BE2C (cell line): ENCODE measurements at regions not wholly inside any gene's neighbourhood (a gene's known extent, or its start where the extent isn't known, plus 50 kb on each side); places are given as distances from the start of the nearest gene placed in this dataset.

Experiments
- DNase-seq: peaks from one replicate; pipeline ENCODE4 v3.0.0-alpha.2; 2020
- H3K27me3 ChIP-seq: fragments of 250-450 bp; sonication (Bioruptor Pico); 2 replicates; pipeline ENCODE4 v1.5.1; 2020; ENCODE audit warnings: mild to moderate bottlenecking
- H3K36me3 ChIP-seq: fragments of 250-450 bp; sonication (Bioruptor Pico); 2 replicates; pipeline ENCODE4 v1.5.1; 2020; ENCODE audit warnings: mild to moderate bottlenecking
- H3K4me1 ChIP-seq: fragments of 250-450 bp; sonication (Bioruptor Pico); 2 replicates; pipeline ENCODE4 v1.5.1; 2020
- H3K4me3 ChIP-seq: 2 replicates; pipeline ENCODE4 v1.5.1; 2011; ENCODE audit warnings: low read depth, low read length
- H3K9me3 ChIP-seq: fragments of 250-450 bp; sonication (Bioruptor Pico); 2 replicates; pipeline ENCODE4 v1.5.1; 2020
- TF ChIP-seq, protein P1 (sequence below): IDR thresholded peaks from 2 replicates; pipeline ENCODE4 v1.5.1; 2012; ENCODE audit warnings: mild to moderate bottlenecking, low read depth, low read length

DNA sequence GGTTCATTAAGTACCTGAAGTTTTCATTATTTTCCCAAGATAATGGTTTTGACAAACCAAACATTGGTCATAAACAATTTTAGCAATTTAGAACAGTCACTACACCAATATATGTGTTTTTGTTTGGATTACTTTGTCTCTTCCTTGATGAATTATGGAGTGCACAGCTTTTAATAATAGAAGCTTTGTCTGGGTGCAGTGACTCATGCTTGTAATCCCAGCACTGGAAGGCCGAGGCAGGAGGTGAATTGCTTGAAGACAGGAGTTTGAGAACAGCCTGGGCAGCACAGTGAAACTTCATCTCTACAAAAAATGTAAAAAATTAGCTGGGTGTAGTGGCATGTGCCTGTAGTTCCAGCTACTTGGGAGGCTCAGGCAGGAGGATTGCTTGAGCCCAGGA, 89.4 kb upstream of the ANKEF1 start:
- H3K4me1 ChIP-seq: no peaks in the 10 kb centered on the region
- peaks cover 17% of the 10 kb centered on the region for H3K27me3 ChIP-seq
- H3K9me3 ChIP-seq: no peaks in the 10 kb centered on the region
- TF ChIP-seq, protein P1, sequence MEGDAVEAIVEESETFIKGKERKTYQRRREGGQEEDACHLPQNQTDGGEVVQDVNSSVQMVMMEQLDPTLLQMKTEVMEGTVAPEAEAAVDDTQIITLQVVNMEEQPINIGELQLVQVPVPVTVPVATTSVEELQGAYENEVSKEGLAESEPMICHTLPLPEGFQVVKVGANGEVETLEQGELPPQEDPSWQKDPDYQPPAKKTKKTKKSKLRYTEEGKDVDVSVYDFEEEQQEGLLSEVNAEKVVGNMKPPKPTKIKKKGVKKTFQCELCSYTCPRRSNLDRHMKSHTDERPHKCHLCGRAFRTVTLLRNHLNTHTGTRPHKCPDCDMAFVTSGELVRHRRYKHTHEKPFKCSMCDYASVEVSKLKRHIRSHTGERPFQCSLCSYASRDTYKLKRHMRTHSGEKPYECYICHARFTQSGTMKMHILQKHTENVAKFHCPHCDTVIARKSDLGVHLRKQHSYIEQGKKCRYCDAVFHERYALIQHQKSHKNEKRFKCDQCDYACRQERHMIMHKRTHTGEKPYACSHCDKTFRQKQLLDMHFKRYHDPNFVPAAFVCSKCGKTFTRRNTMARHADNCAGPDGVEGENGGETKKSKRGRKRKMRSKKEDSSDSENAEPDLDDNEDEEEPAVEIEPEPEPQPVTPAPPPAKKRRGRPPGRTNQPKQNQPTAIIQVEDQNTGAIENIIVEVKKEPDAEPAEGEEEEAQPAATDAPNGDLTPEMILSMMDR: no peak
- H3K36me3 ChIP-seq: no peaks in the 10 kb centered on the region
- DNase-seq: no peak
- no peak overlapping the region for H3K4me3 ChIP-seq

DNA sequence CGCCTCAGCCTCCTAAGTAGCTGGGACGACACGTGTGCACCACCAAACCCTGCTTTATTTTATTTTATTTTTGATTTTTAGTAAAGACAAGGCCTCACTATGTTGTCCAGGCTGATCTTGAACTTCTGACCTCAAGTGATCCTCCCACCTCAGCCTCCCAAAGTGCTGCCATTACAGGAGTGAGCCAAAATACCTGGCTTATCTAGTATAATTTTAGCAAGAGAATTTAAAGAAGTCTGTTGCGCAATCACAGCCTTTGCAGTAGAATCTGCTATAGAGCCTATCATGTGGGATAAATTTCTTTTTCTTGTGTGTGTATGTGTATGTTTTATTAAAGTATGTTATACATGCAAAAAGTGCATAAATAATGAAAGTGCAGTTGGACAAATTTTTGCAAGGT, 92.1 kb upstream of the ANKEF1 start:
- no peak for DNase-seq
- TF ChIP-seq, protein P1: no peak
- Histone ChIP-seq H3K9me3 (no peaks in the 10 kb centered on the region), H3K4me1 (no peaks in the 10 kb centered on the region), H3K4me3 (no peak overlapping the region), H3K36me3 (no peaks in the 10 kb centered on the region), H3K27me3 (peaks cover 33% of the 10 kb centered on the region)

DNA sequence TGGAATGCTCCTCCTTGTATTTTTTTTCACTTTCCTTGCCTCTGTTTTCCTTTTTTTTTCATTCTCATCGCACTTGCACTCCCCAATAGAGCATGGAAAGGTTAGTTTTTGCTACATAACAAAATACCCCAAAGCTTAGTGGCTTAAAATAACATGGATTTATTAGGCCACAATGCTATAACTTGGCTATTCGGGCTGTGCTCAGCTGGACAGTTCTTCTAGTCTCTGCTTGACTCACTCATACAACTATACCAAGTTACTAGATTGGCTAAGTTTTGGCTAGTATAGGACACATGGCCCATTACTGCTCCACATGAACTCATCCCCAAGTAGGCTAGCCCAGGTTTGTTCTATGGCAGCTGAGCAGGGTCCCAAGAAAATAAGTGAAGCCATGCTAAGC, 94.5 kb upstream of the ANKEF1 start:
- H3K9me3 ChIP-seq: no peaks in the 10 kb centered on the region
- no peaks in the 10 kb centered on the region for H3K4me1 ChIP-seq
- H3K27me3 ChIP-seq: peaks cover 36% of the 10 kb centered on the region
- no peak for DNase-seq
- no peak overlapping the region for H3K4me3 ChIP-seq
- TF ChIP-seq, protein P1: no peak
- no peaks in the 10 kb centered on the region for H3K36me3 ChIP-seq

DNA sequence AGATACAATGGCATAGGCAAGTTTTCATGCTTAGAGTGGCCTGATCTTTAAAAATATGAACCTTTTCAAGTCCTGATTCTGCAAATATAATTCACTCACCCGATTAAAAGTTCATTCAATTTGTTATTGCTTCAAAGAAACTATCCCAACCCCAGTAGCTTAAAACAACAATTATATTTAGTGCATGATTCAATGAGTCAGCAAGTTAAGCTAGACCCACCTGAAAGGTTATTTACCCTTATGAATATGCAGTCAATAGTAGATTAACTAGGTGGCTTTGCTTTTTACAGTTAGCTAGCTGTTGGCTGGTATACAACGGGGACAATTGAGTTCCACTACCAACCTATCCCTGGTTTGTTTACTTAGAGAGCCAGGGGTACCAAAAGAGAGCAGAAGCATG, 95.6 kb upstream of the ANKEF1 start:
- TF ChIP-seq, protein P1: no peak
- no peak for DNase-seq
- Histone ChIP-seq H3K9me3 (no peaks in the 10 kb centered on the region), H3K27me3 (peaks cover 36% of the 10 kb centered on the region), H3K4me3 (no peak overlapping the region), H3K4me1 (no peaks in the 10 kb centered on the region), H3K36me3 (no peaks in the 10 kb centered on the region)

DNA sequence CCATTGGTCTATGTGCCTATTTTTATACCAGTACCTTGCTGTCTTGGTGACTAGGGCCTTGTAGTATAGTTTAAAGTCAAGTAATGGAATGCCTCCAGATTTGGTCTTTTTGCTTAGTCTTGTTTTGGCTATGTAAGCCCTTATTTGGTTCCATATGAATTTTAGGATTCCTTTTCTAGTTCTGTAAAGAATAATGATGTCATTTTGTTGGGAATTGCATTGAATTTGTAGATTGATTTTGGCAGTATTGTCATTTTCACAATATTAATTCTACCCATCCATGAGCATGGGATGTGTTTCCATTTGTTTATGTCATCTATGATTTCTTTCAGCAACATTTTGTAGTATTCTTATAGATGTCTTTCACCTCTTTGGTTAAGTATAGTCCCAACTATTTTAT, 96.4 kb upstream of the PAK5 start:
- Histone ChIP-seq H3K27me3 (peaks cover 20% of the 10 kb centered on the region), H3K4me1 (no peaks in the 10 kb centered on the region), H3K36me3 (no peaks in the 10 kb centered on the region), H3K4me3 (no peak overlapping the region), H3K9me3 (no peaks in the 10 kb centered on the region)
- DNase-seq: no peak
- TF ChIP-seq, protein P1: no peak

DNA sequence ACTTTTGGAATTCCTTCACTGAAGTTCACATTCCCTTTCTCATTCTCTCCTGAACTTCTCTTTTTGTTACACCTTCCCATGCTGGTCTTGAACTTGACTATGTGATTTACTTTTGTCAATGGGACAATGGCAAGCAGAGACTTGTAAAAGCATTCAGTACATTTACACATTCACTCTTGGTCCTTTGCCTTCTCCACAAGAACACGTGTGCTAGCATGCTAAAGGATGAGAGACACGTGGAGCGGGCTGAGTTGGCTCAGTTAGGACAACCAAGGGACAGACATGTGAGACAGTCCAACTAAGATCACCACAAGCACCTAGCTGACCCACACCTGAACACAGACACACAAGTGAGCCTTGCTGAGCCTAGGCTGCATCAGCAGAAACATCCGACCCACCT, 91.3 kb upstream of the PAK5 start:
- no peaks in the 10 kb centered on the region for H3K36me3 ChIP-seq
- H3K9me3 ChIP-seq: no peaks in the 10 kb centered on the region
- H3K27me3 ChIP-seq: no peaks in the 10 kb centered on the region; the same call in none of the 2 replicates
- no peak for DNase-seq
- peaks cover 5% of the 10 kb centered on the region for H3K4me1 ChIP-seq
- TF ChIP-seq, protein P1: no peak
- H3K4me3 ChIP-seq: no peak overlapping the region
